Fibroblast of mammary gland (primary cell): ENCODE measurements at regions not wholly inside any gene's neighbourhood (a gene's known extent, or its start where the extent isn't known, plus 50 kb on each side); places are given as distances from the start of the nearest gene placed in this dataset.
A peak's percentile ranks its signal among the peaks of the same experiment; 100 is the strongest.

Experiments
- DNase-seq: peaks from one replicate; pipeline ENCODE4 v3.0.0-alpha.2; 2010; ENCODE audit warnings: low read depth
- H3K4me3 ChIP-seq: 2 replicates; pipeline ENCODE4 v1.5.1; 2011; ENCODE audit warnings: low read depth, mild to moderate bottlenecking, low read length, moderate library complexity; ENCODE audit not compliant: control insufficient read depth
- CTCF ChIP-seq: conservative IDR thresholded peaks from 2 replicates; pipeline ENCODE4 v1.5.1; 2011; ENCODE audit warnings: low read depth, low read length, inconsistent platforms; ENCODE audit not compliant: control insufficient read depth, insufficient read depth

GRCh38 chr21:29396951-29397455 lies 98.3 kb downstream of the BACH1 start:
- TF ChIP-seq CTCF, result no peak
- no peak for DNase-seq
- H3K4me3 ChIP-seq, result no peak overlapping the region

- no peak for TF ChIP-seq CTCF
- peak; percentile 57 for DNase-seq
- H3K4me3 ChIP-seq, result no peak overlapping the region
Measured at GRCh38 chr21:29403301-29403700, 104.6 kb downstream of the BACH1 start.

- no peak for TF ChIP-seq CTCF
- no peak overlapping the region for H3K4me3 ChIP-seq
- peak; percentile 27 for DNase-seq
Measured at GRCh38 chr21:29403922-29404538, 105.3 kb downstream of the BACH1 start.

GRCh38 chr21:29405503-29406122 lies 106.9 kb downstream of the BACH1 start:
- no peak overlapping the region for H3K4me3 ChIP-seq
- no peak for DNase-seq
- TF ChIP-seq CTCF, result no peak

GRCh38 chr21:29406385-29406784 lies 107.7 kb downstream of the BACH1 start:
- DNase-seq, result no peak

GRCh38 chr21:29407571-29407970 lies 108.8 kb downstream of the BACH1 start:
- no peak overlapping the region for H3K4me3 ChIP-seq
- no peak for TF ChIP-seq CTCF

More at GRCh38 chr21:29406385-29406784, 107.7 kb downstream of the BACH1 start:
- no peak overlapping the region for H3K4me3 ChIP-seq
- TF ChIP-seq CTCF, result no peak

More at GRCh38 chr21:29407571-29407970, 108.8 kb downstream of the BACH1 start:
- no peak for DNase-seq
